ENCODE measurements at regions not wholly inside any gene's neighbourhood (a gene's known extent, or its start where the extent isn't known, plus 50 kb on each side); places are given as distances from the start of the nearest gene placed in this dataset.

DNA sequence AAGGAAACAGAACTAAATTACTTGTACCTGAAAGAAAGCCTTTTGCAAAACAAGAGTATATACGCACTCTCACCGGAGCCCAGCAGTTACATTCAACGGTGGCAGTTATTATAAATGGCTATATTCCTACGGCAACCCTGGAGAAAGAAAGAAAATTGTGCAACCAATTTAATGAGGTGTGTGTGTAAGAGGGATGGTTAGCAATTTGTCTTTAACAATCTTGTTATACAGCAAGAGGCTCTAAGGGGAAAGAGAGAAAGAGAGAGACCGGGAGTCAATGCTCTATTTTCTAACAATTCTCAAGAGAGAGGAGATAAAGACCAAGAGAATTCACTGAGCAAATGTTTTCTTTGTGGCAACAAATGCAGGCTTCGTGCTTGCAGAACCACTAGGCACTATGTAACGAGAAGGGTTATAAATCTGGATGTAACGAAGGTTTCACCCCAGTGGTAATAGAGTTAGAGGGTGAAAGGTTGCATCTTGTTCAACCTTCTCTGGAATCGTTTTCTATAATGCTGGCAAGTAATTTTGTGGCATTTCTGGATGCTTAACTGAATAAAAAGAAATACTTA is 359.1 kb upstream of the SPRED2 start:
- TF ChIP-seq, protein P1, sequence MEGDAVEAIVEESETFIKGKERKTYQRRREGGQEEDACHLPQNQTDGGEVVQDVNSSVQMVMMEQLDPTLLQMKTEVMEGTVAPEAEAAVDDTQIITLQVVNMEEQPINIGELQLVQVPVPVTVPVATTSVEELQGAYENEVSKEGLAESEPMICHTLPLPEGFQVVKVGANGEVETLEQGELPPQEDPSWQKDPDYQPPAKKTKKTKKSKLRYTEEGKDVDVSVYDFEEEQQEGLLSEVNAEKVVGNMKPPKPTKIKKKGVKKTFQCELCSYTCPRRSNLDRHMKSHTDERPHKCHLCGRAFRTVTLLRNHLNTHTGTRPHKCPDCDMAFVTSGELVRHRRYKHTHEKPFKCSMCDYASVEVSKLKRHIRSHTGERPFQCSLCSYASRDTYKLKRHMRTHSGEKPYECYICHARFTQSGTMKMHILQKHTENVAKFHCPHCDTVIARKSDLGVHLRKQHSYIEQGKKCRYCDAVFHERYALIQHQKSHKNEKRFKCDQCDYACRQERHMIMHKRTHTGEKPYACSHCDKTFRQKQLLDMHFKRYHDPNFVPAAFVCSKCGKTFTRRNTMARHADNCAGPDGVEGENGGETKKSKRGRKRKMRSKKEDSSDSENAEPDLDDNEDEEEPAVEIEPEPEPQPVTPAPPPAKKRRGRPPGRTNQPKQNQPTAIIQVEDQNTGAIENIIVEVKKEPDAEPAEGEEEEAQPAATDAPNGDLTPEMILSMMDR (IDR thresholded peaks at IDR 0.05; ENCODE audit: poor library complexity), result no peak
- TF ChIP-seq EZH2phosphoT487 (IDR thresholded peaks at IDR 0.05; ENCODE audit: low read depth, severe bottlenecking, unreplicated experiment) (no peak), EZH2 (IDR thresholded peaks at IDR 0.05; ENCODE audit: borderline replicate concordance) (no peak)
